ENCODE measurements at regions not wholly inside any gene's neighbourhood (a gene's known extent, or its start where the extent isn't known, plus 50 kb on each side); places are given as distances from the start of the nearest gene placed in this dataset.
"Not testable (repeated sequence)": the region's sequence is repeated elsewhere in the genome, so short reads cannot be mapped to it uniquely, and the experiment has no call there.

DNA sequence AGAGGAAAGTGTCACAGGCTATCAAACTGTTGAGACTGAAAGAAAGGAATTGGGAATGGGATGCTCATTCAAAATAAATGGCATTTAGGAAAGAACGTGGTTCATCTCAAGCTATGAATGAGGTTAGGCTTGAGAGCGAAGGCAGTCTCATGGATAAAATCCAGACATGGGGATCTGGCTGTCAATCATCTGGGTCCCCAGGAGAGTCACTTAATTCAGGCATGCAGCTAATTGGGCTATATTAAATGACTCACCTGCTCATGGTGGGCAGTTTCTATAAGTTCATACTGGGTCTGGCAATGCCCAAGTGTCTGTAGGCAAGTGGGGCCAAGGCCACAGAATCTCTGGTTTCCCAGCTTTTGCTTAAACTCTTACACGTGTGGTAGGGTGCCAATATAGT, 286.5 kb upstream of the SEMA6A start:
- DNase-seq, result no peak

DNA sequence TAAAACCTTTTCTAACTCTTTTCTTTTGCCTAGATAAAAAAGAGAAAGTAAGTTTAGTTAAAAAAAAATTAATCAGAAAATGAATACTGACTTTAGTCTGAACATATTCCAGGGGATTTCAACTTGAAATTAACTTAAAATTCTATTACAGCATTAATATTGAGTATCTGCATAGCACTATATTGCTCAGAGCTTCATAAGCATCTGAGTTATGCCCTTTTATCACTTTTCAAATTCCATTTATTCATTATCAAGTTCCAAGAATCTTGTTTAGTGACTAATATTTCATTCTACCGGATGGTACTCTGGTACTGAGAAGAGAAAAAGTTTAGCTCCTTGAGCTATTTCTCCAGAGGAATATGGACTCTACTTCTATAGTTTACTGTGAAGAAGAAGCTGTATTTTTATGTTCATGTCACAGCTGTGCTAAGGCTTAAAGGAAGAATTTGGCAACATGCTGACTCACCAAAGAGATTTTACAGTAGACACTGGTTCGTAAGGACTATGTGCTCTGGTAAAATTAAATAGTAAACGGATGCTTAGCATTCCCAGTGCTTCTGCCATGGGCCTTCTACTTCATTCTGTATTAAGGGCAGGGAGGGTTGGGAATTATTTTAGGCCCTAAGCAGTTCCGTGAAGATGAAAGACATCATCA, 285.2 kb upstream of the SEMA6A start:
- no peak for DNase-seq

DNA sequence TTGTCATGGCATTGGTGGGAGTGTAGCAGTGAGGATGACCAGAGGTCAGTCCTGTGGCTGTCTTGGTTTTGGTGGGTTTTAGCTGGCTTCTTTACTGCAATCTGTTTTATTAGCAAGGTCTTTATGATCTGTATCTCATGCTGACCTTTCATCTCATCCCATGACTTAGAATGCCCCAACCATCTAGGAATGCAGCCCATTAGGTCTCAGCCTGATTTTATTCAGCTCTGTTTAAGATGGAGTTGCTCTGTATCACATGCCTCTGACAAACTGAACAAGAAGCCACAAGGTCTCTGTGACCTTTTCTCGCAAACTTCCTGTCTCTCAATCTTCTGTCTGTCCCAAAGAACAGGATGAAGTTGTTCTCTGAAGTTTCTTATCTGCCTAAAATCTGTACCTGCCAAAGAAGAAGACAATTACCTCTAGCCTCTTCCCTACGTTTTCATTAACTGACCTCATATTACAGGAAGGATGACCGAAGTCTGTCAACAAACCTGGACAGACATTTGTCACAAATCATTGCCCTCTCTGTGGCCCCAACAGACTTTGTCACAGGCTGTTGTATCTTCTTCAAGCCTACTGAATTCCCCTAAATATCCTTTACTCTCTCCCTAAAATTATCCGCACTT, 284.2 kb upstream of the SEMA6A start:
- no peak for DNase-seq

DNA sequence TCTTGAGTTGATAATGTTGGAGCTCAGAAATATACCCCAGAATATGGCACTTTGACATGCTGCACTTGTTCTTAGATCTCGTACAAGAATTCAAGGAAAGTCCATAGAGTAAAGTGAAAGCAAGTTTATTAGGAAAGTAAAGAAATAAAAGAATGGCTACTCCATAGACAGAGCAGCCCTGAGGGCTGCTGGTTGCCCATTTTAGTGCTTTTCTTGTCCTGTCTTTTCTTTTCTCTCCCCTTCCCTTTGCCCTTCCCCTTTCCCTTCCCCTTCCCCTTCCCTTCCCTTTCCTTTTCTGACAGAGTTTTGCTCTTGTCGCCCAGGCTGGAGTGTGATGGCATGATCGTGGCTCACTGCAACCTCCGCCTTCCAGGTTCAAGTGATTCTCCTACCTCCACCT, 283.4 kb upstream of the SEMA6A start:
- not testable (repeated sequence) for DNase-seq

DNA sequence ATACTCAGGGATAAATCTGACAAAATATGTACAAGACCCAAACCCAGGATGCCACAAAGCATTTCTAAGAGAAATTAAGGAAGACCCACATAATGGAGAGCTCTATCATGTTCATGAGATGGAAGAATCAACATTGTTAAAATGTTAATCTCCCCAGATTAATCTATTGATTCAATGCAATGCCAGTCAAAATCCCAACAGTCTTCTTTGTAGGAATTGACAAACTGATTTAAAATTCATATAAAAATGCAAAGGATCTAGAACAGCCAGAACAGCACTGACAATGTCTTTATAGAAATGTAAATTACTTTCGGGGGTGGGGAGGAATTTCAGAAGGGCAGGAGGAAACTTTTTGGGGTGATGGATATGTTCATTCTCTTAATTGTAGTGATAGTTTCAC, 281.6 kb upstream of the SEMA6A start:
- DNase-seq, result no peak

DNA sequence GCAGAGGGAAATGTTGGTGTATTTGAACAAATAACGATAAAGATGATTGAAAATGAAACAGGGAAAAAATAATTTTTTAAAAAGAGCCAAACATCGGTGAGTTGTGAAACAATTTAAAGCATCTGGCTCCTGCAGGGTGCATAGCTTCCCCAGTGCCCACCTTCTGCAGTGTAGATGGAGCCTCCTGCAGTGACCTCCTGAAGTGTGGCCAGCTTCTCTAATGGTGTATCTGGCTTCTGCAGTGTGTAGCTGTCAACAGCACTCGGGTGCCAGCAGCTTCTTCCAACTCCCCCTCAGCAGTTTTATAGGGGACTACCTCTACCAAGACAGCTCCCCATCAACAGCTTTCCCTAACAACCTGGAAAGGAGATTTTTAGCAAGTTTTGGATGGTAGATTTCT, 279.4 kb upstream of the SEMA6A start:
- no peak for DNase-seq

DNA sequence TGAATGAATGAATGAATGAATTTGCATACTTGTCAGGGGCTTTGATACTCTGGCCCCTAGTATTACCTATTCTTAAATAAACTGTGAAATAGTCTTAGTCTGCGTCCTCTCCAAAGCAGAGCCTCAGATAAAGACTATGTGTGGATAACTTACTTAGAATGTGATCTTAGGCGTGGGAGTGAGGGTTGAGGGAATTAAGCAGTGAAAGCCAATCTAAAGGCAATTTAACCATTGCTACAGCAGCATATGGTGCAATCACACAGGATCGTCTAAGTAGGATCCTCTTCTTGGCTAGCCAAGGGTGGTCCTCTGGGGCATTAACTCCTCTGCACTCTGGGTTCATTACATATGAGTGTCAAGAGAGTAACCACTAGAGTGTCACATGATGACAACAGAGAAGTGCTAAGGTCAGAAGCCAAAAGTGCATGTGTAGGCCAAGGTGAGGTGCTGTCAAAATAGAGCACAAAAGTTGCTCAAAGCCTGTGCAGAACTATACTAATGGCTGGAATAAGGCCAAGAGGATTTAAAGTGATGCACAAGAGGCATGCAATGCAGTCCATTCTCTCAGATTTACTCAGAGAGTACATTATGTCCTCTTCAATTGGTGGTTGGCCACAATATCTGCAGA, 274.4 kb upstream of the SEMA6A start:
- no peak for DNase-seq

DNA sequence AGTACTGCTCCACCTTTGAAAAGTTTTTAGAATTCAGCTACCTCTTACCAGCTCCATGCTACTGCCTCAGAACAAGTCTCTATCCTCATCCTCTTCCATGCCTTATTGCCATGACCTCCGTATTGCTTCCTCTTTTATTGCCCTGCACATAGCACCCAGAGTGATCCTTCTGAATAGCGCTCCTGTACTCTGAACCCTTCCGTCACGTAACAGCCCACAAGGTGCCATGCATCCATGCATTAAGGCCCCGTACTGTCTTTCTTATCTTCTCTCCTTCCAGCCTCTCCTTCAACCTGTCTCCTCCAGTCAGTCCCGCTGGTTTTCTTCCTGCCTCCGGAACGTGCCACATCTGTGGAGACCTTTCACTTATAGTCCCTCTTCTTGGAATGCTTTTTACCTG, 273.3 kb upstream of the SEMA6A start:
- no peak for DNase-seq

DNA sequence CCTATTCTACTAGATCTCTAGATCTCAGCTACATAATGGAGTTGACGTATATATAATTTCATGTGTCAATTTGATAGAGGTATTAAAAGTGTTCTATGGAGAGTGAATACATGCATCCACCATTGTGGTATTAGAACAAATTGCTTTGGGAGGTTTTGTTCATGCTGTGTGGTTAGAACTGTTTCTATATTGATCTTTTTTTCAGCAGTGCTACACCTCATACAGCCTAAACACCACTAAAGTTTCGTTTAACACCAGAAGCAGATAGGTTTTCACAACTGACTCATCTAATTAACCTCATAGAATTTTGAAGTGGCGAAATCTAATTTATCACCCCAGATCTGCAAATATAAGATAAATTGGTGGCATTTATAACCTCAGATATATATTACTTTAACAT, 269.4 kb upstream of the SEMA6A start:
- no peak for DNase-seq

DNA sequence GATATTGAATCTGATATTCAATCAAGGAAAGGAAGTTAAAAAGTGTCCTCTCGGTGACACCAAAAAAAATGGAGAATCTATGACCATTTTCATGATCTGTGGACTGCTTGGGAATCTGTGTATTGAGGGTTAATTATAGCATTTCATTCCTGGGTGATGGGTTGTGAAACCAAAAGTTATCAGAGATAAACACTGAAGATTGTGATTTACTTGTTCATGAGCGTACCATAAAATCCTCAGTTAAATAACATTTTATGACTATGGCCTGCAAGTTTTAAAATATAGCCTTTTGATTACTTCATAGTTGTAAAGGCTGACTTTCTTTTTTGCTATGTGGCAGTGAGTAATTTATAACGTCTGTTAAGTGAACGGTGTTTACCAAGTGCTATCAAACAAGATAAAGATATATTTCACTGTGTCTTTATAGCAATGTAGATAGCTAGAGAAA, 267.9 kb upstream of the SEMA6A start:
- DNase-seq, result no peak

DNA sequence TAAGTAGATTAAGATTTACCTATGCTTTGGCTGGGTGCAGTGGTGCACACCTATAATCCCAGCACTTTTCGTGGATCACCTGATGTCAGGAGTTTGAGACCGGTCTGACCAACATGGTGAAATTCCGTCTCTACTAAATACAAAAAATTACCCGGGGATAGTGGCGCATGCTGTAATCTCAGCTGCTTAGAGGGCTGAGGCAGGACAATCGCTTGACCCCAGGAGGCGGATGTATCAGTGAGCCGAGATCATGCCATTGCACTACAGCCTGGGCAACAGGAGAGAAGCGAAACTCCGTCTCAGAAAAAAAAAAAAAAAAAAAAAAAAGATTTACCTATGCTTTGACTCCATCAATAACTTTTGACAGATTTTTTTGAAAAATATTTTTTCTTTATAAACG, 267.1 kb upstream of the SEMA6A start:
- DNase-seq, result no peak

DNA sequence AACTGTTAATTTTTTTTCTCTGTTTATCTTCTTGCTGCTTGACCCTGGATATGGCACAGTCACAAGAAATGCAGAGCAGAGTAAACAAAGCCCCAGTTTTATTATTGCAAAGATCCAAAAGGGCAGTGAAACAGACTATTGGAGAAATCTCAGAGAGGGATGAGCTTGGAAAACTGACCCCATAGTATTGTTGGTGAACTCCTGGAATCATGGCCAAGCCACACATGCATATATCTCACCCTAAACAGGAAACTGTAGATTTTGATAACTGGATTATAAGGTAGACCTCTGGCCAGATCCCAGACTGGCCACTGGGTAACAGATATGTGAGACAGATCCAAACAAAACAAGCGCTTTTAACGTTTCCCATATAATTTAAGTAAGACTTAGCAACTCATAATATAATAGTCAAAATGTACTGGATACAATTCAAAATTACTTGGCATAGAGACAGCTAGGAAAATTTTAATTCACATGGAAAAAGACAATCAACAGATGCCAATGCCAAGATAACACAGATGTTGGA, 263.5 kb upstream of the SEMA6A start:
- no peak for DNase-seq

DNA sequence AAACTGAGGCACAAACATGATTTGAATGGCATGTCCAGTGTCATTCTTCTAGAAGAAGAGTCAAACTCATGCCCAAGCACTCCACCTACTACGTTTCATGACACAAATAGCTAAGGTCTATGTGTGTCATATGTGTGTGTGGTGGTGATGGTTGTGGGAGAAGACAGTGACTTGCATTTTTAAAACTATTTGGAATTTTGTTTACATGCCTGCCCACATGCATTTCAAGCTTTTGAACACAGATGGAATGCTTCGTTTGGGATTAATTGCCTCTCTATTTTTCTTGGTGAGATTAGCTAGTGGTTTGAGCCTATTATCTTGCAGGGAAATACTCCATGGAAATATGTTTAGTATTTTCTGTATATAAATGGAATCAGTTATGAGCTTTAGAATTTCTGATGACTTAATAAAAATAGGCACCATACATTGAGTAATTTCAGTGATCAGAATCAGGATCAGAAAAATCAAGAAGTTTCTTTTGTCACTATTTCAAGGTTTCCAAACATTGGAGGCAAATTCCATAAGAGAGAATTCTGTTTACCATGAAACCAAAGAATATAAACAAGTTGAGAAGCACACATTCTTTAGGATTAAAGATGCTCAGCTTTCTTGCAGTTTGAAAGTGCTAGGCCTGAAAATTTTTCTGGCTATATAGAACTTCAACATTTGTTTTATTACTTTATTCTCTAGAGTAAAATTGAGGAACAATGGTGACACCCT, 260.3 kb upstream of the SEMA6A start:
- no peak for DNase-seq

DNA sequence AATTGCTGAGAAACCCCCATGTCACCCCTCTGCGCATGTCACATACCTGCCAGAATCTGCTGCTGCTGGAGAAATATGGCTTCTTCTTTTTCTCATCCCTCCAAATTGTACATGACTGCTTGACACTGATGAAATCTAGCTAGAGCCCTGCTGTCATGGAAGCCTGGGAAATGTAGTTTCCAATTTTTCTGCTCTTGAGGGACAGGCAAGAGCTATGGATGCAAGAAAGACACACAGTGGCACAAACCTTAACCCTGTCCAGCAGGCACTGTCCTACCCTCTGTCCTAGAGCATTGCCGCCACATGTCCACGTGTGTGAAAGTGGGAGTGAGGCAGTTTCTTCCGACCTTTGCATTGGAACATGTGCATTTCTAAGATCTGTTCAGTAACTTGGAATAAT, 255.5 kb upstream of the SEMA6A start:
- no peak for DNase-seq

DNA sequence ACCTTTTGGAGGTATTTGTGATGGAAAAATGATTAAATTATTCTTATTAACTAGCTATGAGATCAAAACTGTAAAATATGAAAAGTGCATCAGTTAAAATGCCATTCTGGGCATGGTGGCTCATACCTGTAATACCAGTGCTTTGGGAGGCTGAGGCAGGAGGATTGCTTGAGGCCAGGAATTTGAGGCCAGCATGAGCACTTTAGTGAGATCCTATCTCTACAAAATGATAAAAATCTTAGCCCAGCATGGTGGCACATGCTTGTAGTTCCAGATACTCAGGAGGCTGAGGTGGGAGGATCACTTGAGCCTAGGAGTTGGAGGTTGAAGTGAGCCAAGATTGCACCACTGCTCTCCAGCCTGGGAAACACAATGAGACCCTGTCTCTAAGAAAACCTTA, 252.5 kb upstream of the SEMA6A start:
- no peak for DNase-seq

DNA sequence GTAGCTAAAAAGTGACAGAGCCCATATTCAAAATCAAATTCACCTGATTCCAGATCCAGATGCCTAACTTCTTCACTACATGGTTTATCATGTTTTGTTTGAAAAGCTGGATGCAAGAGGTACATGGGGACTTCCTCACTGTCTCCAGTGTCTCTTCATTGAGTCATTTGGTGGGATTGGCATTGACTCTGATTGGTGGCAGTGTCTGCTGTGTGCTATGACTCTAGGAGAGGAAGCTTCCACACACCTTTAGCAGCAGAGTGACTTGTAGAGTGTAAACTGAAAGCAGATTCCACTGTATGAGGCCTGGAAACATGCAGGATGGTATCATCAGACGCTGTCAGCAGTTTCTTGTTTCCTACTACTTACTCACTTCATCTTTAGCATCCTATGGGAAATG, 250.9 kb upstream of the SEMA6A start:
- no peak for DNase-seq

DNA sequence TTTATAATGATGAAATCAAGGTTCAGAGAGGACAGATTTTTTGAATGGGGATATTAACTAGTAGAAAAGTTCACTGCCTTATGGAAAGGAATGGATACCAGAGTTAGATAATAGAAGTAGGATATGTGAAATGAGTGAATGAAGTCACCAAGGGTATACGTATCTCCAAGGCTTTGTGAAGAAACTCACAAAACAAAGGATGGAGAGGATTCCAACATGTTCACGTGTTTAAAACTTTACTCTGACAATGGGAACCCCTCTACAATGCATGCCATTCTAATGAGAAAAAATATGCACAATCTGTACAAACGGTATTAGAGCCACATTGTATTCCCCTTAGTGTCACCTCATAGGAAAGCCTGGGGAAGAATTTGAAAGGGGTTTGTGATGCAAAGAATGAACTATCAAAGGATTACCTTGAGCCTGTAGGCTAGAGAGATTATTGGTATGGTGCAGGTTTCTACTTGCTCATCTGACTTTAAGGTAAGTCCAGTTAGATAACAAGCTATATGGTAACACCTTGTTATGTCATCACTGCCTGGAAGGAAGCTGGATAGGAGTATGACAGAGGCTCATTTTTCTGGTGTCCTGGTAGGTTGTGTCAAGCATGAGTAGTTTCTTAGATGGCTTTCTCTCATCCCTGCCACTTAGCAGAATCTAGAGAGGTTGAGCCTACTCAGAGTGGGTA, 250.3 kb upstream of the SEMA6A start:
- no peak for DNase-seq

DNA sequence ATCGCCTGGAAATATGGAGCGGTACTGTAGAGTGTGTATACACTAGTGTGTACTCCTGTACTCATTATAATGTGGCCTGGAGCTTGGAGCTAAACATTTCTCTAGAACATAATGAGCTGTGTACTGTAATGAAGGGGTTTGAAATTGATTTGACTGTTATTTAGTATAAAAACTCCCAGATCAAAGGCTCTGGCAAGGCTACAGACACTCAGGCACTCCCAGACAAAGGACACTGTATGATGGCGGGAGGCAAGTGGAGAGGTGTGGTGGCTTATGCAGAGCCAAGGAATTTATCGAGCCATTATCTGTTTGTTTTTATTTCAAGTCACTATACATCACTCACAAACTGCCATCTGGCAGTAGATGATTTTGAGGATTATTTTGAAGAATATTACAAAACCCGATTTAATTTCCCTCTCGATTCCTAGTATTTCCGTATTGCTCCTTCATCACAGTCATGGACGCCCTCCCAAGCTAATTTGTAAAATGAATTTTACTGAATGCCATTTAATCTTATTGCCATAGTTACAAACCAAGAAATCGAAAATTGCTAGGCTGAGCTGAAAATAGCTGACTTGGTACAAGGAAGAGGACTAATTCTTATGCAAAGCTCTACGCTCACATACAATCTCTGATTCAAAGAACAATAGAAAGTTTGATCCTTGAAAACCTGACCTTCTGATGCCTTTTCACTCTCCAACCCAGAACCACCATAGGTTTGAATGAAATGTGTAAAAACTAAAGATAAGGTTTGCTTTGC, 240.2 kb upstream of the SEMA6A start:
- DNase-seq, result no peak

DNA sequence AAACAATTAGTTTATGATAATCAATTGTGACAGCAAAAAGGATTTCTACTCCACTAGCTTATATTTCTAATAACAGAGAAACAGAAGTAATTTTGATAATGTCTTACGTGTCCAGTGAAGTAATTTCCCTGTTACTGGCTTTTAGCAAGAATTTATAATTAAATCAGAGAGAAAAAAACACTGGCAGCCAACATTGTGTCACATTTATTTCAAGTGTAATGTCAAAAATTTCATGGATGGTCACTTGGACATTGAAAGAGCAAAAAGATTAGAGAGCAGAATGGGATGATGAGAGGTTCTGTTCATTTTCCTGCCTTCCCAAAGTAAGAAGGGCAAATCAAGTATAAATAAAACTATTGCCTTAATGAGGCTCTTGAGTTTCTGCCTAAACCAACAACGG, 239.3 kb upstream of the SEMA6A start:
- DNase-seq, result no peak

DNA sequence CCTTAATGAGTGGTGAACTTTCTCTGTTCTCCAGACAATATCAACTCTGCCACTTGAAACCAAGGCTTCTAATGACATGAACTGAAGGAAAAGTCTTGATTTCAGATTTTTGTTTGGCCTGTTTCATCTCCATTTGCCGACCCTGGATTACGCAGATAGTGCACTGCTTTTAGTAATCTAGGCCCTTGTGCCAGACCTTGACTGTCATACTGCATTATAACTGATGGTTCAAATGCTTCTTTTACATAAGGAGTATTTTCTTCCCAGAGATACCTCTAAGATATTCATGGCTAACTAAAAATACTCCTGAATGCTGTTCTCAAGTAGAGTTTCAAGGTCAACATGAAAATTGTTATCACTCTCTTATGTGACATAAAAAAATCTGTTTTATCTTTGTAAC, 238.7 kb upstream of the SEMA6A start:
- no peak for DNase-seq

DNA sequence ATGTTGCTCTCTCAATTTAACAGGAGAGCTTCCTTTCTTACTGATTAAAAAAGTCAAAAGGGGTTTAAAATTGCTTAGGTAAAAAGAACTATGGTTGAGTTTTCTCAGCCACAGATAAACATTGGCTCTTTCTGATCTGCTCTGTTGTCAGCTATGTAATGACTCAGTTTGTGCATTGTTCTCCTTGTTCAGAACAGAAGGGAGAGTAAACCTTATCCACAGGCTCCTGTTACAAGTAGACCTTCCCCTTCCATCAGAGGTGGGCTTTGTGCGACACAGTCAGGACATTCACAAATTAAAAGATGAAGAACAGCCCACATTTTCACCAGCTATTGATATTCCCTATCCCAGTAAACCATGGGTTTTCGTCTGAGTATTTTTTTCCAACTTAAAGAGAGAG, 236.3 kb upstream of the SEMA6A start:
- DNase-seq, result no peak

DNA sequence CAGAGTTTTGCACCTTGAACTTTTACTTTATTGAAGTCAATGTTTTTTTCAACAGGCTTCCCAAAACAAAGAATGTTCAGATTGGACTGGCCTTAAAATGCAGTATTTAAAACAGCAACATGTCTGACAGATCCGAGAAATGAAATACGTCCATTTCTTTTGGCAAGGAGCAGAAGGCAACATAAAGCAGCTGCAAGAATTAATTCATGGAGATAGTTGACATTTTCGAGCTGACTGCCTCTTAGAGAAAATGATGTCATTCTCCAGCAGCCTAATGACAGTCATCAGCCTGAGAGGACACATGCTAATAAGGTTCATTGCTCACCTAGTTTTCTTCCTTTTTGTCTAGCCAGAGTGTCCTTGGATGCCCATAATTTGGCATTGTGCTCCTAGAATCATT, 232.2 kb upstream of the SEMA6A start:
- DNase-seq, result no peak
